ENCODE measurements at regions not wholly inside any gene's neighbourhood (a gene's known extent, or its start where the extent isn't known, plus 50 kb on each side); places are given as distances from the start of the nearest gene placed in this dataset.

- TF ChIP-seq, protein P1, sequence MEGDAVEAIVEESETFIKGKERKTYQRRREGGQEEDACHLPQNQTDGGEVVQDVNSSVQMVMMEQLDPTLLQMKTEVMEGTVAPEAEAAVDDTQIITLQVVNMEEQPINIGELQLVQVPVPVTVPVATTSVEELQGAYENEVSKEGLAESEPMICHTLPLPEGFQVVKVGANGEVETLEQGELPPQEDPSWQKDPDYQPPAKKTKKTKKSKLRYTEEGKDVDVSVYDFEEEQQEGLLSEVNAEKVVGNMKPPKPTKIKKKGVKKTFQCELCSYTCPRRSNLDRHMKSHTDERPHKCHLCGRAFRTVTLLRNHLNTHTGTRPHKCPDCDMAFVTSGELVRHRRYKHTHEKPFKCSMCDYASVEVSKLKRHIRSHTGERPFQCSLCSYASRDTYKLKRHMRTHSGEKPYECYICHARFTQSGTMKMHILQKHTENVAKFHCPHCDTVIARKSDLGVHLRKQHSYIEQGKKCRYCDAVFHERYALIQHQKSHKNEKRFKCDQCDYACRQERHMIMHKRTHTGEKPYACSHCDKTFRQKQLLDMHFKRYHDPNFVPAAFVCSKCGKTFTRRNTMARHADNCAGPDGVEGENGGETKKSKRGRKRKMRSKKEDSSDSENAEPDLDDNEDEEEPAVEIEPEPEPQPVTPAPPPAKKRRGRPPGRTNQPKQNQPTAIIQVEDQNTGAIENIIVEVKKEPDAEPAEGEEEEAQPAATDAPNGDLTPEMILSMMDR (IDR thresholded peaks at IDR 0.05 in 8 of 11, conservative IDR thresholded peaks at IDR 0.05 in 3 of 11), result no peak
- TF ChIP-seq POLR2AphosphoS5 (IDR thresholded peaks at IDR 0.05), result no peak
Measured at GRCh38 chr12:126767334-126767733, 1499.6 kb upstream of the TMEM132C start.
